OCI-LY7 (cell line): ENCODE measurements at regions not wholly inside any gene's neighbourhood (a gene's known extent, or its start where the extent isn't known, plus 50 kb on each side); places are given as distances from the start of the nearest gene placed in this dataset.

Source experiments
- EZH2phosphoT487 ChIP-seq: fragments of 200-600 bp; sonication (generic); IDR thresholded peaks from 2 replicates; pipeline ENCODE4 v1.6.1; 2018; ENCODE audit warnings: low read depth, borderline replicate concordance, mild to moderate bottlenecking, mixed run types, antibody characterized with exemption, low read length, moderate library complexity, mixed read lengths
- TF ChIP-seq, protein P1 (sequence below): fragments of 200-600 bp; sonication (generic); conservative IDR thresholded peaks from 2 replicates; pipeline ENCODE4 v1.5.1; 2014; ENCODE audit warnings: mild to moderate bottlenecking, antibody characterized with exemption, low read length, moderate library complexity, mixed read lengths

DNA sequence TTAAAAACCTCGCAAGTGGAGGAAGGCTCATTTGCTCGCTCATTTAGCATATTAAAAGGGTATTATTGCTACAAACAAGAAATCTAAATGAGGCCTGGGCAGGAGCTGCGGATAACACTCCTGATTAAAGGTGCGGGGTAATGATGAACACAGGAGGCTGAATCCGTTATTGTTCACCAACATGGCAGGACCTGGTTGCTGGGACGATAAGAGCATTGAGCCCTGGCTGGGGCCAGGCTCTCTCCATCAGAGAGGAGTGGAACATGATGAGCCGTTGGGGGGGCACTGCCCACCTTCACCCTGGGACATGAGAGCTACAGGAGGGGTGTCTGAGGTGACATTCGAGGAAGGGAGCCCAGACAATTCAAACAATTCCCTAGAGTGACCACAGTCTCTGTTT lies 211.7 kb downstream of the NXPE2 start:
- TF ChIP-seq, protein P1, sequence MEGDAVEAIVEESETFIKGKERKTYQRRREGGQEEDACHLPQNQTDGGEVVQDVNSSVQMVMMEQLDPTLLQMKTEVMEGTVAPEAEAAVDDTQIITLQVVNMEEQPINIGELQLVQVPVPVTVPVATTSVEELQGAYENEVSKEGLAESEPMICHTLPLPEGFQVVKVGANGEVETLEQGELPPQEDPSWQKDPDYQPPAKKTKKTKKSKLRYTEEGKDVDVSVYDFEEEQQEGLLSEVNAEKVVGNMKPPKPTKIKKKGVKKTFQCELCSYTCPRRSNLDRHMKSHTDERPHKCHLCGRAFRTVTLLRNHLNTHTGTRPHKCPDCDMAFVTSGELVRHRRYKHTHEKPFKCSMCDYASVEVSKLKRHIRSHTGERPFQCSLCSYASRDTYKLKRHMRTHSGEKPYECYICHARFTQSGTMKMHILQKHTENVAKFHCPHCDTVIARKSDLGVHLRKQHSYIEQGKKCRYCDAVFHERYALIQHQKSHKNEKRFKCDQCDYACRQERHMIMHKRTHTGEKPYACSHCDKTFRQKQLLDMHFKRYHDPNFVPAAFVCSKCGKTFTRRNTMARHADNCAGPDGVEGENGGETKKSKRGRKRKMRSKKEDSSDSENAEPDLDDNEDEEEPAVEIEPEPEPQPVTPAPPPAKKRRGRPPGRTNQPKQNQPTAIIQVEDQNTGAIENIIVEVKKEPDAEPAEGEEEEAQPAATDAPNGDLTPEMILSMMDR, result no peak
- TF ChIP-seq EZH2phosphoT487, result no peak
